ENCODE measurements at regions not wholly inside any gene's neighbourhood (a gene's known extent, or its start where the extent isn't known, plus 50 kb on each side); places are given as distances from the start of the nearest gene placed in this dataset.

GRCh38 chr6:34616227-34616585 is 60.1 kb upstream of the SPDEF start:
- POLR2A ChIA-PET, result no interaction called here
- CTCF ChIA-PET, result interaction anchor here (1.0 to 1.8 kb wide), 2 partner anchors 8 to 9 kb away, joined by 3 to 6 read pairs; no protein-coding TSS in a partner anchor
- no peak for DNase-seq (ENCODE audit: extremely low spot score)
- TF ChIP-seq, protein P1, sequence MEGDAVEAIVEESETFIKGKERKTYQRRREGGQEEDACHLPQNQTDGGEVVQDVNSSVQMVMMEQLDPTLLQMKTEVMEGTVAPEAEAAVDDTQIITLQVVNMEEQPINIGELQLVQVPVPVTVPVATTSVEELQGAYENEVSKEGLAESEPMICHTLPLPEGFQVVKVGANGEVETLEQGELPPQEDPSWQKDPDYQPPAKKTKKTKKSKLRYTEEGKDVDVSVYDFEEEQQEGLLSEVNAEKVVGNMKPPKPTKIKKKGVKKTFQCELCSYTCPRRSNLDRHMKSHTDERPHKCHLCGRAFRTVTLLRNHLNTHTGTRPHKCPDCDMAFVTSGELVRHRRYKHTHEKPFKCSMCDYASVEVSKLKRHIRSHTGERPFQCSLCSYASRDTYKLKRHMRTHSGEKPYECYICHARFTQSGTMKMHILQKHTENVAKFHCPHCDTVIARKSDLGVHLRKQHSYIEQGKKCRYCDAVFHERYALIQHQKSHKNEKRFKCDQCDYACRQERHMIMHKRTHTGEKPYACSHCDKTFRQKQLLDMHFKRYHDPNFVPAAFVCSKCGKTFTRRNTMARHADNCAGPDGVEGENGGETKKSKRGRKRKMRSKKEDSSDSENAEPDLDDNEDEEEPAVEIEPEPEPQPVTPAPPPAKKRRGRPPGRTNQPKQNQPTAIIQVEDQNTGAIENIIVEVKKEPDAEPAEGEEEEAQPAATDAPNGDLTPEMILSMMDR (IDR thresholded peaks at IDR 0.05; ENCODE audit: control extremely low read depth, extremely low read depth, low read depth, missing control alignments), result no peak

GRCh38 chr6:34615574-34616226 is 59.6 kb upstream of the SPDEF start:
- ChIA-PET CTCF (interaction anchor here (1.0 to 1.8 kb wide), 2 partner anchors 8 to 10 kb away, joined by 3 to 6 read pairs; no protein-coding TSS in a partner anchor), POLR2A (no interaction called here)
- DNase-seq (ENCODE audit: extremely low spot score), result no peak
- TF ChIP-seq, protein P1 (IDR thresholded peaks at IDR 0.05; ENCODE audit: control extremely low read depth, extremely low read depth, low read depth, missing control alignments), result no peak

GRCh38 chr6:34610819-34611477 is 54.8 kb upstream of the SPDEF start:
- TF ChIP-seq, protein P1 (IDR thresholded peaks at IDR 0.05; ENCODE audit: control extremely low read depth, extremely low read depth, low read depth, missing control alignments), result no peak
- CTCF ChIA-PET, result interaction anchor here (0.9 to 7.8 kb wide), 17 partner anchors 8 to 448 kb away, joined by 3 to 91 read pairs (median 11); partner anchors contain the start of genes SMIM29 and SNRPC
- POLR2A ChIA-PET, result no interaction called here
- DNase-seq (ENCODE audit: extremely low spot score), result no peak

- POLR2A ChIA-PET, result no interaction called here
- TF ChIP-seq, protein P1 (IDR thresholded peaks at IDR 0.05; ENCODE audit: control extremely low read depth, extremely low read depth, low read depth, missing control alignments), result no peak
- CTCF ChIA-PET, result interaction anchor here (0.7 to 7.8 kb wide), 27 partner anchors 8 to 632 kb away, joined by 3 to 91 read pairs (median 4); partner anchors contain the start of gene SMIM29
- DNase-seq (ENCODE audit: extremely low spot score), result no peak
Observed at GRCh38 chr6:34608321-34609091, 52.4 kb upstream of the SPDEF start.

DNA sequence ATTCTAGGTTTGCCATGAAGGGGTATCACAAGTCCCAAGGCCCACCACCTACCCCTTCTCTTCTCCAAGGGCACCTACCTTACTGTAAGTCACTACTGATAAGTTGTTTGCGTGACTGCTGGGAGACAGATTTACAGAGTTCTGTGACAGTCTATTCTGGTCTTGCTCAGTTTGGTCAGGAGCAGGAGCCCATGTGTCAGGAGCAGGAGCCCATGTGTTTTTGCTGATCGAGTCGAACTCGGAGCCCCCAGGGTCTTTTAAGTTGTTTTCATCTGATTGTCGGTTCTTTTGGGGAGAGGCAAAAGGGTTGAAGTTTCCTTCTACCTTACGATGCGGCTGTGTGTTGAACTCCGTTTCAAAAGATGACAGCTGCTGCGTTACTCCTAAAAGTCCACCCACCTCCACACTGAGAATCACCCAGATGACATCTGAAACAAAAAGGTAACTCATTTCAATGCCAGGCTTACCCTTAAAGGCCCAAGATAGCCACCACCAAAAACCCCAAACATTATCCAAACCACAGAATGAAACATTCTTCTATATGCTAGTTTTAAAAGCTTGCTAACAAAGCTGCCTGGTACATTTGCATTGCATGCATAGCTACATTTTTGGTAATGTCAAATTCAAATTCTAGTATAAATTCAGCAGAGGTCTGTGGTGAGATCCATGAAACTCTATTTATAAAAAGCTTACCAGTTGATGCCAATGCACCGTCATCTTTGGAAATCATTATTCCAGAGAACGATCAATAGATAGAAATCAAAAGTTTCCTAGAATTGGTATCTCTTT is 50.5 kb upstream of the SPDEF start:
- CTCF ChIA-PET, result interaction anchor here (0.8 to 7.8 kb wide), 3 partner anchors 6 to 357 kb away, joined by 3 to 91 read pairs (median 37); no protein-coding TSS in a partner anchor
- POLR2A ChIA-PET, result no interaction called here
- DNase-seq (ENCODE audit: extremely low spot score), result no peak

More for the DNA sequence above, 50.5 kb upstream of the SPDEF start:
- TF ChIP-seq, protein P1 (IDR thresholded peaks at IDR 0.05; ENCODE audit: control extremely low read depth, extremely low read depth, low read depth, missing control alignments), result no peak

All from GM10248 (cell line).